ENCODE measurements at regions not wholly inside any gene's neighbourhood (a gene's known extent, or its start where the extent isn't known, plus 50 kb on each side); places are given as distances from the start of the nearest gene placed in this dataset.

- TF ChIP-seq YY1 (IDR thresholded peaks at IDR 0.05; ENCODE audit: insufficient read depth, insufficient read length) (no peak), ZNF274 (IDR thresholded peaks at IDR 0.05; ENCODE audit: low read depth, low read length) (no peak)
Measured at GRCh38 chr4:114389070-114389685, 209.4 kb upstream of the UGT8 start.
